ENCODE measurements at regions not wholly inside any gene's neighbourhood (a gene's known extent, or its start where the extent isn't known, plus 50 kb on each side); places are given as distances from the start of the nearest gene placed in this dataset.

DNA sequence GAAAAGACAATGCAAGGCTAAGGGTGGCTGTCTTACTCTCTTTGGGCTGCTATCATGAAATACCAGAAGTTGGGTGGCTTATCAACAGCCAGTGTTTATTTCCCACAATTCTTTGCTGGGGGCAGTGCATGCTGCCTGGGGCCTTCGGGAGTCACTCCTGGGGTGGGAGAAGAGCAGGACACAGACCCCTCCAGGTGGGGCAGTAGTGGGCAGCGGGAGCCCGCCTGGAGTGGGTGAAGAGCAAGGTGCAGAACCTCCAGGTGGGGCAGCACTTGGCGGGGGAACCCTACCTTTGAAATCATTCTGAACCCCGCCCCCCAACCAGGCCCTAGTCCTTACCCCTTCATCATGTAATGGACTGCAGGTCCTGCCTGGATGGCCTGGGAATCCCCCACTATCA lies 69.6 kb upstream of the THBS2 start:
- Mint-ChIP-seq H3K36me3 (no peaks in the 10 kb centered on the region), H3K27ac (no peak overlapping the region), H3K9me3 (no peaks in the 10 kb centered on the region), H3K4me1 (no peaks in the 10 kb centered on the region), H3K4me3 (no peak overlapping the region), H3K27me3 (ENCODE audit: low read depth in 2 of 2) (peaks cover 12 to 32% of the 10 kb centered on the region in 2 donors)
- no peak overlapping the region for H3K27ac ChIP-seq (ENCODE audit: low read length)
- H3K9me3 ChIP-seq (ENCODE audit: control insufficient read depth, insufficient read depth, low read length) = no peaks in the 10 kb centered on the region
- H3K4me1 ChIP-seq (ENCODE audit: control insufficient read depth, insufficient read depth, low read length) = no peaks in the 10 kb centered on the region
- 83% methylated on average over 5 of the region's 5 CpGs for WGBS (ENCODE audit: insufficient coverage)
- no peaks in the 10 kb centered on the region for H3K27me3 ChIP-seq (ENCODE audit: control insufficient read depth, insufficient read depth, low read length)
- ATAC-seq (no peak), DNase-seq (no peak)
- TF ChIP-seq, protein P1, sequence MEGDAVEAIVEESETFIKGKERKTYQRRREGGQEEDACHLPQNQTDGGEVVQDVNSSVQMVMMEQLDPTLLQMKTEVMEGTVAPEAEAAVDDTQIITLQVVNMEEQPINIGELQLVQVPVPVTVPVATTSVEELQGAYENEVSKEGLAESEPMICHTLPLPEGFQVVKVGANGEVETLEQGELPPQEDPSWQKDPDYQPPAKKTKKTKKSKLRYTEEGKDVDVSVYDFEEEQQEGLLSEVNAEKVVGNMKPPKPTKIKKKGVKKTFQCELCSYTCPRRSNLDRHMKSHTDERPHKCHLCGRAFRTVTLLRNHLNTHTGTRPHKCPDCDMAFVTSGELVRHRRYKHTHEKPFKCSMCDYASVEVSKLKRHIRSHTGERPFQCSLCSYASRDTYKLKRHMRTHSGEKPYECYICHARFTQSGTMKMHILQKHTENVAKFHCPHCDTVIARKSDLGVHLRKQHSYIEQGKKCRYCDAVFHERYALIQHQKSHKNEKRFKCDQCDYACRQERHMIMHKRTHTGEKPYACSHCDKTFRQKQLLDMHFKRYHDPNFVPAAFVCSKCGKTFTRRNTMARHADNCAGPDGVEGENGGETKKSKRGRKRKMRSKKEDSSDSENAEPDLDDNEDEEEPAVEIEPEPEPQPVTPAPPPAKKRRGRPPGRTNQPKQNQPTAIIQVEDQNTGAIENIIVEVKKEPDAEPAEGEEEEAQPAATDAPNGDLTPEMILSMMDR (IDR thresholded peaks at IDR 0.05) = no peak
- no peaks in the 10 kb centered on the region for H3K36me3 ChIP-seq (ENCODE audit: control insufficient read depth, insufficient read depth, low read length)
- intact Hi-C loops (cut with micrococcal nuclease) = no loop called here
- no peak overlapping the region for H3K4me3 ChIP-seq (ENCODE audit: low read length)

DNA sequence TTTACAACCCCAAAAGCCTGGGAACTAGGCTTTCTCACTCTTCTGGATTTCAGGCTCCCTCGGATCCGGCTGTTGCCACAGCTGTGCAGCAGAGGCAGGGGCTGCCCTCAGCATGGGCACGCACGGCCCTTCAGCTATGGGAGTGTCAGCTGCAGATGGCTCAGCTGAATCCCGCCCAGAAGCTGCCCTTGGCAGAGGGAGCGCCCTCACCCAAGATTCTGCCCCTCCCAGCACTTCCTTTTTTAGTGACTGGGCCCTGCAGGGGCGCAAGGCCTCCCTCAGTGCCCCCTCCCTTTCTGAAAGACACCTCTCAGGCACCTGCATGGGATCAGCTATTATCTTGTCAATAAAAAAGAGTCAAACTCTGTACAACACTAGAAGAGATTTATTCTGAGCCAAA lies 67.9 kb upstream of the THBS2 start:
- no peak overlapping the region for H3K27ac ChIP-seq (ENCODE audit: low read length)
- peaks cover 12 to 15% of the 10 kb centered on the region in 2 donors for H3K27me3 Mint-ChIP-seq (ENCODE audit: low read depth in 2 of 2)
- H3K27me3 ChIP-seq (ENCODE audit: control insufficient read depth, insufficient read depth, low read length) = no peaks in the 10 kb centered on the region
- WGBS (ENCODE audit: insufficient coverage) = 58% methylated on average over 7 of the region's 7 CpGs
- TF ChIP-seq, protein P1 (IDR thresholded peaks at IDR 0.05) = no peak
- H3K9me3 ChIP-seq (ENCODE audit: control insufficient read depth, insufficient read depth, low read length) = no peaks in the 10 kb centered on the region
- no peak overlapping the region for H3K4me3 ChIP-seq (ENCODE audit: low read length)
- no peak for DNase-seq
- intact Hi-C loops (cut with micrococcal nuclease) = no loop called here
- no peaks in the 10 kb centered on the region for H3K36me3 ChIP-seq (ENCODE audit: control insufficient read depth, insufficient read depth, low read length)
- no peaks in the 10 kb centered on the region for H3K4me1 ChIP-seq (ENCODE audit: control insufficient read depth, insufficient read depth, low read length)
- no peak overlapping the region for H3K4me3 Mint-ChIP-seq
- ATAC-seq = no peak
- H3K27ac Mint-ChIP-seq = no peak overlapping the region
- no peaks in the 10 kb centered on the region for H3K9me3 Mint-ChIP-seq
- no peaks in the 10 kb centered on the region for H3K4me1 Mint-ChIP-seq
- H3K36me3 Mint-ChIP-seq = no peaks in the 10 kb centered on the region

- H3K4me1 Mint-ChIP-seq = no peaks in the 10 kb centered on the region
- H3K36me3 ChIP-seq (ENCODE audit: control insufficient read depth, insufficient read depth, low read length) = no peaks in the 10 kb centered on the region
- H3K36me3 Mint-ChIP-seq = no peaks in the 10 kb centered on the region
- H3K9me3 Mint-ChIP-seq = no peaks in the 10 kb centered on the region
- ATAC-seq (no peak), DNase-seq (no peak)
- H3K4me1 ChIP-seq (ENCODE audit: control insufficient read depth, insufficient read depth, low read length) = no peaks in the 10 kb centered on the region
- no peak overlapping the region for H3K4me3 ChIP-seq (ENCODE audit: low read length)
- H3K9me3 ChIP-seq (ENCODE audit: control insufficient read depth, insufficient read depth, low read length) = no peaks in the 10 kb centered on the region
- no peak overlapping the region for H3K4me3 Mint-ChIP-seq
- intact Hi-C loops (cut with micrococcal nuclease) = no loop called here
- no peak overlapping the region for H3K27ac ChIP-seq (ENCODE audit: low read length)
- H3K27ac Mint-ChIP-seq = no peak overlapping the region
- TF ChIP-seq, protein P1 (IDR thresholded peaks at IDR 0.05) = no peak
- H3K27me3 ChIP-seq (ENCODE audit: control insufficient read depth, insufficient read depth, low read length) = no peaks in the 10 kb centered on the region
- H3K27me3 Mint-ChIP-seq (ENCODE audit: low read depth in 2 of 2) = peaks cover 8 to 10% of the 10 kb centered on the region in 2 donors
- WGBS (ENCODE audit: insufficient coverage) = 94% methylated on average over 3 of the region's 3 CpGs
Measured at GRCh38 chr6:169320013-169320412, 66.4 kb upstream of the THBS2 start.

- no peak overlapping the region for H3K4me3 ChIP-seq (ENCODE audit: low read length)
- H3K27me3 ChIP-seq (ENCODE audit: control insufficient read depth, insufficient read depth, low read length) = no peaks in the 10 kb centered on the region
- intact Hi-C loops (cut with micrococcal nuclease) = no loop called here
- Mint-ChIP-seq H3K4me3 (no peak overlapping the region), H3K36me3 (no peaks in the 10 kb centered on the region), H3K27ac (no peak overlapping the region), H3K9me3 (no peaks in the 10 kb centered on the region), H3K27me3 (ENCODE audit: low read depth in 2 of 2) (peaks cover 6 to 10% of the 10 kb centered on the region in 2 donors), H3K4me1 (no peaks in the 10 kb centered on the region)
- TF ChIP-seq, protein P1 (IDR thresholded peaks at IDR 0.05) = no peak
- no peaks in the 10 kb centered on the region for H3K4me1 ChIP-seq (ENCODE audit: control insufficient read depth, insufficient read depth, low read length)
- DNase-seq (no peak), ATAC-seq (no peak)
- WGBS (ENCODE audit: insufficient coverage) = 91% methylated on average over 26 of the region's 26 CpGs
- peaks cover 3% of the 10 kb centered on the region for H3K9me3 ChIP-seq (ENCODE audit: control insufficient read depth, insufficient read depth, low read length)
- H3K36me3 ChIP-seq (ENCODE audit: control insufficient read depth, insufficient read depth, low read length) = no peaks in the 10 kb centered on the region
- H3K27ac ChIP-seq (ENCODE audit: low read length) = no peak overlapping the region
Measured at GRCh38 chr6:169317441-169318202, 64.0 kb upstream of the THBS2 start.
